NCI-H82 (cell line): ENCODE measurements at regions not wholly inside any gene's neighbourhood (a gene's known extent, or its start where the extent isn't known, plus 50 kb on each side); places are given as distances from the start of the nearest gene placed in this dataset.

ENCODE experiments used
- DNase-seq: peaks from one replicate; lab custom pipeline; 2025; lab: John Stamatoyannopoulos, UW

DNA sequence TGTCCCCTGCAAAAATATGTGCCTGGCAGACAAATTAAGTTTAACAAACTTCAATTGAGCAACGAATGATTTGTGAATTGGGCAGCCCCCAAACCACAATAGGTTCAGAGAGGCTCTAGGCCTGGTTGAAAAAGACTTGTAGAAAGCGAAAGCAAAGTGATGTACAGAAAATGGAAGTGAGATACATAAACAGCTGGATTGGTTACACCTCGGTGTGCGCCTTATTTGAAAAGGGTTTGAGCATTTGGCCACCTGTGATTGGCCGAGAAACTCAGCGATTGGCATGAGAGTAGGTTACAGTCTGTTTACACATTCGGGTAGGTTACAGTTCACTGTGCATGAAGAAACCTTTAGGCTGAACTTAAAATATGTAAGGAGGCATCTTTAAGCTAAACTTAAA is 136.9 kb downstream of the CD83 start:
- DNase-seq, result no peak

DNA sequence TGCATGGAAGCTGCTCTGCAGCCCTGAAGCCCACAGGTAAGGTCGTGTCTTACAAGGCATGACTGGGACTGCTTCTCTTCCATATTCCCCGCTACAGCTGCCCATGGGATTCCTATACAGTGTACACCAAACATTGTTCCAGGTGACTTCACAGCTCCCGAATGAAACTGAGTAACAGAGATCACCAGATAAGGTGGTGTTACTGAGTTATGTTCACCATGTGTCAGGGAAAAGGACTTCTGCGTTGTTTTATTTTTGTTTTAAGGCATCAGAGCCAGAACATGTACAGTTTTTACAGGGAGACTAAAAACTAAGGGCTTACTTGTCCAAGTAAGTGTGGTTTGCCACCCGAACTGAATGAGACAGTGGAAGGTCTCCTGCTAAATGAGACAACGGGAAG is 138.3 kb downstream of the CD83 start:
- no peak for DNase-seq

DNA sequence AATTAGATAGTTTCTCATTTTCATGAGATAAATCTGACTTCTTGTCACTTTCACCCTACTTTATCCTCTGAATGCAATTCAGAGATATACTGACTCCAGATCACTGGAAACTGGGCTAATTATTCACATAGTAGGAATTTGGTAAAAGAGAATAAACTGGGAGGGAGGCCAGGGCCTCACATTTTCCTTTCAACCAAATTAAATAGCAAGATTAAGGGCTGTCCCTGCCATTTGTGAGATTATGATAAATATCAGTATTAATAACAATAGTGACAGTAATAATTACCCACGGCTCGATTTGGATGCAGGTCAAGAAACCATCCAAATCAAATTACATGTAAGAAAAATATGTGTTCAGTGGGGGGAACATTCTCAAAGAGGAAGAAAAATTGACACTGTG is 140.5 kb downstream of the CD83 start:
- DNase-seq, result no peak

DNA sequence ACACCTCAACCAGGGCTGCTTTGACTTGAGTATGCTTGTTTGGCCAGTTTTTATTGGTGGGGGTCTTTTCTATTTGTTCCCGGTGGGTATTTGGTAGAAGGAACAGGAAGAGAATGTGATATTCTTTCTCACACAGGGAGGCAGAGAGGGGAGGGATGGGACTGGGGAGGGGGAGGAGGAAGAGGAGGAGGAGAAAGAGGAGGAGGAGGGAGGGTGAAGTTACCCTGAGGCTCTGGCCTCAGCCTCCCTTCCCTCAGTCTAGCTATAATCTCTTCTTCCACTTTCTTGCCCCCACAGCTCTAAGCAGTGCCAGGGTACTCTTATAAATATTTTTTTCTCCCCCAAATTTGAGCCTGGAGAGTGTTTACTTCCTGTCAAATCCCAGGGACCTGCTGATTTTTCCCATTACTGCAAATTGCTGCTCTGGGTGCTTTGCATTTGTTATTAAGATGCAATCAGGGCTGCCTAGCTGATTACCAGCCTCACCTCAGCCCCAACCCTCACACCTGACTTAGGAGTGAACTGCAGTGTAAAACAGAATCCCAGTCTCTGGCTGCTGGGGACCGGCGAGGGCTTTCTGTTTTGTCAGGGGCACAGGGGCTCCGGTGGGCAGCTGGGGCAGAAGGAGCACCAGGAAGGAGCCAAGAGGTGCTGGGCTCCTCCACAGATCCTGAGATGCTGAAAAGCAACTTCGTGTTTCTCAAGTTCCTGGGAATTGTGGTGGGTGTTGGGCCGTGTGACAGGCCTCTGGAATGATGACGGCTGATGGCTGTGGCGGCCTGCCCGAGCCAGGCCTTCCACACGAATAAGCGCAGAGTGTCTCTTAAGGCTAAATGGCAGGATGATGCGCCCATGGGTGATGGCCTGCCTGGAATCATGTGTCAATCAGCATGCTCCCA is 141.4 kb downstream of the CD83 start:
- no peak for DNase-seq

DNA sequence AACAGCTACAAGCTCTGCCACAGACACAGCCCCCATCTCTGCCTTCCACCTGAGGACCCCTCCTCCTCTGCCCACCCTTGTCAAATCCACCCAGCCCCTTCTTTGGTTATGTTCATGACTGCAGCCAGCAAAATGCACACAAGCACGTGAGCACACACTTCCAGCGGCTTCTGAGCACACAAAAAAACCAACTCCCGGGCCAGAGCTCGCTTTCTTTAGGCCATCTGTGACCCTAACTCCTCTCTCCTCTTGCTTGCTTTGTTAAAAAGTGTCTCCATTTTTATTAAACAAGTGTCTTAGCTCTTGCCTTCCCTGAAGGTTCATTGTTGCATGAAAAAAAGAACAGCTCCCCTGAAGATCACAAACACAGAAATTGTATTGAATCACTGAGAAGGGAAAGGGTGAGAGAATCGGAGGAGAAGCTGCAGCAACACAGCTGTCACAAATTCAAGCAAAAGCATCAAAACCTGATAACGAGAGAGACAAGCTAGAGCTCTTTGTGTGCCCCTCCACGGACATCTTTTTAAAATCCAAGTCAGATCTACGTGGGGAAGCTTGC is 142.1 kb downstream of the CD83 start:
- no peak for DNase-seq

- DNase-seq, result no peak
Observed at GRCh38 chr6:14260839-14261238, 143.3 kb downstream of the CD83 start.

DNA sequence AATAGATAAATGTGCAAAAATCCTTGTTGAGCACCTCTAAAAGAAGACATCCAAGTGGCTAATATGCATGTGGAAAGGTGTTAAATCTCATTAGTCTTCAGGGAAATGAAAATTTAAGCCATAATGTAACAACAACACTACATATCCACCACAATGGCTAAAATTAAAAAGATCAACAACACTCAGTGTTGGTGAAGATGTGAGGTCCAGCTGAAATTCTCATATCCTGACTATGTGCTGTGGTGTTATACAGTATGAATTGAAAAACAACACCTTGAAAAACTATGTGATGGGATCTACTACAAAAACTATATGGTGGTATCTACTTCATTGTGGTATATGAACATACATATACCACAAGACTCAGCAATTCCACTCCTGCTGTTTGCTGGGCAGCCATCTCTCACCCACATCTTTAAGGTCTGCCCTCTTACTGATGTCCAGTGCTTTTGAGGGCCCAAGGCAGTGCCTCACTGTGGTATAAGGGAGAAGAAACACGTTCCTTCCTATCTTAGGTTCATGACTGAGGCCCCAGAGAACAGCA is 146.4 kb downstream of the CD83 start:
- DNase-seq, result no peak

DNA sequence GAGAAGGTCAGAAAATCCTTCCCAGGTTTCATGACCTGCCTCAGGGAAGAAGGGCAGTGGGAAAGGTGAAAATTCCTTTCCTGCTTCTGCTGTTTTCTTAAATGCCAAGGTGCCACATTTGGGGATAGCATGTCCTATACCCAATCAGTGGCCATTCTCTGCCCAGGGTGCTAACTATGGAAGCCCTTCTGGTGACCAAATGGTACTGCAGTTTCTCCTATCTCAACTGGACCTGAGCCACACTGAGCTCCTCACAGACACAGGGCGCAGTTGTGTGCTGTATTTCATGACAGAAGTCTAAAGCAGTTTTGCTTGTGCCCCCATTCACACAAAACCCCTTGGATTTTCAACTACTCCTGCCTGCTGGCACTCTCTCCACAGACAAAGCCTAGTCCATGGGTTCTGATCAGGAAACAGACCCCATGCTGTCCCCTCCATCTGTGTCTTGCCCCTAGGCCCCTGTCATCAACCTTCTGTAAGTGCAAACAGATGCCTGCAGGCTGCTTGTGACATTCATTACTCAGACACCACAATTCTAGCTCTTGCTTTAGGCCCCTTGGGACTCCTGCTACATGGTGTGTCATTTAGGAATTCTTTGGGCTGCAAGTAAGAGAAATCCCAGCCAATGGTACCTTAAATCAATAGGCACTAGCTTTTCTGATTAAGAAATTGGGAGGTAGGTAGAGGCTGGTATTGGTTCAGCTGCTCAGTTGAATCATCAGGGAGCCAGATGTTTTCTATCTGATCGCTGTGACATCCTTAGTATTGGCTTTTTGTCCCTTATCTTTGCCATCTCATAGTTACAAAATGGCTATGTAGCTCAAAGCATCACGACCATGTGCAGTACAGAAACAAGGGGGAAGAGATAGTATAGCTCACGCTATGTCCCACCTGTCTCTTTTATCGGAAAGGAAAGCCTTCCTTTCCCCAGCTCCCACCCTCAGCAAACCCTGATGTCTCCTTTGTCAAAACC is 147.8 kb downstream of the CD83 start:
- peak; percentile 17 for DNase-seq

- no peak for DNase-seq
Observed at GRCh38 chr6:14266266-14266665, 148.7 kb downstream of the CD83 start.

DNA sequence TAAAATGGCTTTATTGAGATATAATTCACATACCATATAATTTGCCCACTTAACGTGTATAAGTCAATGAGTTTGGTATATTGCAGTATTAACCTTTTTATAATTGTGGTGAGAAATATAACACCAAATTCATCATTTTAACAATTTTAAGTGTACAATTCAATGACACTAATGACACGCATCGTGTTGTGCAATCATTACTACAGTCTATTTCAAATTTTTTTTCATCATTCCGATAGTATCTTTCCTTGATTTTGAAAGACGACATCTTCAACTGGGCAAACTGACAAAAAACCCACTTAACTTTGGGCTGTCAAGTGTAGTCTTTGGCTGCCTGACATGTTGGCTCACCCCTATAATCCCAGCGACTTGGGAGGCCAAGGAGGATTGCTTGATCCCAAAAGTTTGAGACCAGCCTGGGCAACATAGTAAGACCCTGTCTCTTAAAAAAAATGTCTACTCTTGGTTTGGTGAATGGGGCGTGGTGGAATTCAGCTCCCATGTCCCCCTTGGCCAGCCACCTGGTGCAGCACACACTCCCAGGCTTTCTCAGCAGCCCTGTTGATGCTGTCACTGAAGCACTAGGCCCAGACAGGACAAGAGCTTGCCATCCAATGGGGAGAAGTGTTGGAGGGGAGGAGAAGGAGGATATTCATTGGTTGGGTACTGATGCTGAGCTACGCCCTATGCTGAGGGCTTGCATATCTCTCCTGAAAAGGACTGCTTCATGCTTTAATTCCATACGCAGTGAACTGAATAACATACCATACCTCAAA is 150.5 kb downstream of the CD83 start:
- DNase-seq, result no peak

DNA sequence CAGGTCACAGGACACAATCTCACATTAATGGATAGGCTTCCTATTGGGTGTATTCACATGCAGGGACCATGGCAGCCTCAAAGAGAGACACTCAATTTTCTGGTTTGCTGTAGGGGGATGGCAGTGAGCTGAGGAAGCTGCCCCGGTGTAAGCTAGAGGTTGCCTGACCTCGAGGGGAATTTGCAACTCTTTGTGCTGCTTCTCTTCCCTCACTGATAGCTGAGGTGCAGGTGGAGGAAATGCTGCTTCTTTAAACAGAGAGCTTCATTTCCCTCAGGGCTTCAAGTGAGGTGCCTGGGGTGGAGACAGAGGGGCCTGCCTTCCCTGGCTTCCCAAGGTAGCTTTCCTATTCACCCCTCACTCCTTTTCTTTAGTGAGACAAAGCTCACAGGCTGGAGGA is 151.9 kb downstream of the CD83 start:
- DNase-seq, result no peak

DNA sequence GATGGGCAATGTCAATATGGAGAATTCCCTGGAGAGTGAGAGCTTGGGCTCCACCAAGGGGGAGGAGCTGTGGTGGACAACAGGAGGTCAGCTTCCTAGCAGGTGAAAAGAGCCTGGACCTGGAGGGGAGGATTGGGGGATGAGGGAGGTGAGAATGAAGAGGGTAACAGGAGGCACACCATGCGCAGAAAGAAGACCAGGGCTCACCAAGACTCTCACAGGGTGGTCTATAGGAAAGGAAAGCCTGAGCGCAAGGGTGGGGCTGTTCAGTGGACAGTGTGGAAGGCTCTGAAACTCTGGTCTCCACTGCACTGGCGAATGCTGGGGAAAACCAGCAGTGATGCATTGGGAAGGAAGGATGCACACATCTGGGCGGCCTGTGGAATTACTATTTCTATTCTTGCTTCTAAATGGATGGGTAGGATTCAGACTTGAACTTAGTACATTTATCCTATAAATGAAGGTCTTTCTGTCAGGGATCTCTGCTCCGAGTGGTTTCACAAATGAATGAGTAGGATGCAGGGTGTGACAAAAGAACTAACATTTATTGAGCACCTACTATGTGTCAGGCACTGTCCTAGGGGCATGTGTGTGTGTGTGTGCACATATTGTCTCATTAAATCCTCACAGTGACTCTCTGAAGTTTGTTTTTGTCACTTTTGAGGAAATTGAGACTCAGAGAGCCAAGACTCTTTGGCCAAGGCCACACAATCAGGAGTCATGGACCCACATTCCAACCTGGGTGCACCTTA is 152.7 kb downstream of the CD83 start:
- DNase-seq, result no peak

DNA sequence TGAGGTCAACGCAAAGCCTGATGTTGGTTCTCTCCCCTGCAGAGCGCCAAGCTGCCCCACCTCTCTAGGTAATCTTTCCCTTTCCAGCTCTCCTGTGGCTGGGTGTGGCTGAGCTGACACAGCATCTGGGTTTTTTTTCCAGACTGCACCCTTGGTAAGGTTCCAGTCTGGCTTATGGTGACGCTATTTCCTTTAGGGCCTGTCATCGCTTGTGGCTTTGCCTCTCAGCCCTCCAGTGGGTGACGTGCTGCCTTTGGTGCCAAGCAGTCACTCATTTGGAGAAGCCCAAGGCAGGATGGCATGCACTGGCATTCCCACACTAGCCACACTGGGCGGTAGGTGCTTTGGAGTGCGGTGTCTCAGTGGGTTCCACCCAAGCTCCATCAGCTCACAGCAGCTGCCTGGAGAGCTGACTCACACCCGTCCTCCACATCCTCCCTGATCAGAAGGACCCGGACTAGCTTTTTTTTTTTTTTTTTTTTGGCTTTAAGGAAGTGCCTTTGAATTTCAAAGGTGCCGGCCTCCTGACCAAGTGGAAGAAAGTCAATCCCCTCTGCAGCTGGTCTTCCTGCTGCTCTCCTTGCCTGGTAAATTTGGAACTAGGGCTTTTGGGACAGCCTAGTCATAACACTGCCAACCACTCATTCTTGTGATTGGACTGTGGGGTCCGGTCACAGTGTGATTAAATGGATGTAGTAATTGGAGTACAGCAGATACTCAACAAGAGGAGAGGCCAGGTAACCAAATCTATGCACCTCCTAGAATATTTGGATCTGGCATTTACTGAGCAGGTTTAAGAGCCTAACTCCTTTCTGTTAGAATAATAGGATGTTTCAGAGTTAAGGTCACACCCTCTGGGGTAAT is 153.6 kb downstream of the CD83 start:
- DNase-seq, result no peak

GRCh38 chr6:14271789-14272736 is 154.5 kb downstream of the CD83 start:
- DNase-seq, result no peak

- no peak for DNase-seq
Observed at GRCh38 chr6:14272737-14273085, 155.1 kb downstream of the CD83 start.

DNA sequence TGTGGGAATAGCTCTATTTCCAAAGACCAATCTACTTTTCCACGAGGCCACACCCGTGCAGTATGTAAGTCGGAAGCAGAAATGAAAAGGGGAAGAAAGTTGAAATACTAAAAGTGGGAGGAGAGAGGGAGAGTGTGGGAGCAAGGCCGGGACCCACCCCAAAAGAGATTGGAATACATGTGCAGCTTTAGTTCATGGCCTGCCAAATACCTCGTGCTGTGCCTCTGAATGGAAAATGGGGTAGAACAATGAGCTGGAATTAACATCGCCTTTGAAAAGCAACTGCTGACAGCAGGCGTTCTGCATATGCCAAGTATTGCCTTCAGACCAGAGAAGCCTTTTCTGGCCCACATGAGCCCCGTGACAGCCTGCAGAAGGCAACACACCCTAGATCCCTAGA is 155.6 kb downstream of the CD83 start:
- DNase-seq, result no peak

DNA sequence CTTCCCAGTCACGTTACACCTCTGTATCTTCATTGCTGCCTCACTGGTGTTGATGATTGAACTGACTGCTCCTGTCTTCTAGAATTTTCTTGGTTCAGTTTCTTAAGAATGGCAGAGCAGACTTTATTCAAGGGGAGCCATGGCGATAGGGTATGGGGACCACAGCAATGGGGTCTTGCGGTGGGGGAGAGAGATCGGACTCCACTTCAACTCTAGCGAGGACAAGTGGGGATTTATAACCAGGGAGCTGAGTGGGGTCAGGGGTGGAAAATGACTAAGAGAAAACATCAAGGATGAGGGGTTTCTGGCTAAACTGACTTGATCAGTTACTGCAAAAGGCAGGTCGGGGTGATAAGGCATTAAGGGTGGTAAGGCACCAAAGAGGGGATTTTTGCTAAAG is 156.4 kb downstream of the CD83 start:
- no peak for DNase-seq

DNA sequence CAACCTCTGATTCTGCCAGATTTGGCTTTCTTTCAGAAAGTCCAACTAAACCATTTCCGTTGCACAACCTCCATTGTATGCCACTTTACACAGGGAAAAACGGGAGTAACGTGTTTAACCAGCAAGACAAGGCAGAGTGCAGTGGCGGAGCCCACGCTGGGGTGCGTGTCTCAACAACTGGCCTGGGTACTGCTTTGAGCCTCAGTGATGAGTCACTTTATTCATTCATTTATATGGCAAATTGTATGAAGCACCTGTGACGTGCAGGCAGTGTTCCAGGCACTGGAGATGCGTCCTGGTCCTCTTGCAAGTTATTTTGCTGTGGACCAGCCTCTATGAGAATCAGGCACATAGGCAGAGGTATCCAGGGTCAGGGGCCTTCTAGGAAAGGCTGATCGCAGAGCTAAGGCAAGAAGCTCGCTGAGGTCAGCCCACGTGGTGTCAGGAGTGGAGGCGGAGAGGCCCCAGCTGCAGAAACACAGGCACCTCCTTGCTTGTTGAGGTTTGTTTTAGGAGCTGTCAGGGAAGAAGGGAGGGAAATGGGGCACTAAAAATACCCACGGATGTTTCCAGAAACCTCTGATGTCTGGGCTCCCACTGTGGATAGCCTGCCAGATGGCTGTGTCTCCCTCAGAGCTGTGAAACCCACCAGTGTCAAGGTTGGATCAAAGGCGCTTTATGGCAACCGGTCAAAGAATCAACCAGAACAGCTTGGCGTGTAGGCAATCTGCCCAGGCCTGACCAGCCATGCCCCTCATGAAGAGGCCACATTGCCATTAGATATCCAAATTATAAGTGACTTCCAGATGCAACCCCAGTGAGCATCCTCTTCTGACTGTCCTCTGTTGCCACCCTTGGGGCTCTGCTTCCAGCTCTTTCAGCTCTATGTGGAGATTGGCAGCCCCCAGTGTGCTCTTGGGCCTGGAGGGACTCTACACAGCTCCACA is 157.2 kb downstream of the CD83 start:
- no peak for DNase-seq
